ENCODE measurements at regions not wholly inside any gene's neighbourhood (a gene's known extent, or its start where the extent isn't known, plus 50 kb on each side); places are given as distances from the start of the nearest gene placed in this dataset.

DNA sequence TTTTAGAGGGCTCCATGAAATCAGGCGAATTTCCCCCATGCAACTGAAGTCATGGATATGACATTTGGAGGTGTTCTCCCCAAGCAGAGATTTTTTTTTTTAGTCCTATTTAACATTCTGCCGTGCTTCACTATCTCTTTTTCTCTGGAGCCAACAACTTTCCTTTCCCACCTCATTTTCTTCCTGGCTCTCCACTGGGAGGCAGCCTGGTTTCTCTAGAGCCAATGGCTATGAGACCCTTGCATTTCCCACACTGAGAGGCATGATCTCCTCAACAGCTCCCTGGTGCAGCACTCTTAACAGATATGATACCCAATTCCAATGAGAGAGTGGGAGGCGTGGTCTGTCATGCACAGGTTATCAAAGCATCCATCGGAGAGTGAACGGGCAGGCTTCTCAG is 310.8 kb downstream of the DRD1 start:
- Histone ChIP-seq H3K4me2 (ENCODE audit: low read length) (no peak overlapping the region), H3K4me3 (ENCODE audit: low read depth, low read length) (no peak overlapping the region), H3K79me2 (no peaks in the 10 kb centered on the region), H3K27ac (no peak overlapping the region), H3K4me1 (no peaks in the 10 kb centered on the region), H2AFZ (no peak overlapping the region), H3K27me3 (ENCODE audit: control insufficient read depth, insufficient read depth, low read length) (no peaks in the 10 kb centered on the region), H3K36me3 (ENCODE audit: control insufficient read depth, insufficient read depth, low read length) (no peaks in the 10 kb centered on the region), H3K9me3 (ENCODE audit: control insufficient read depth, low read length) (no peaks in the 10 kb centered on the region), H3K9ac (no peak overlapping the region)
- TF ChIP-seq, protein P1, sequence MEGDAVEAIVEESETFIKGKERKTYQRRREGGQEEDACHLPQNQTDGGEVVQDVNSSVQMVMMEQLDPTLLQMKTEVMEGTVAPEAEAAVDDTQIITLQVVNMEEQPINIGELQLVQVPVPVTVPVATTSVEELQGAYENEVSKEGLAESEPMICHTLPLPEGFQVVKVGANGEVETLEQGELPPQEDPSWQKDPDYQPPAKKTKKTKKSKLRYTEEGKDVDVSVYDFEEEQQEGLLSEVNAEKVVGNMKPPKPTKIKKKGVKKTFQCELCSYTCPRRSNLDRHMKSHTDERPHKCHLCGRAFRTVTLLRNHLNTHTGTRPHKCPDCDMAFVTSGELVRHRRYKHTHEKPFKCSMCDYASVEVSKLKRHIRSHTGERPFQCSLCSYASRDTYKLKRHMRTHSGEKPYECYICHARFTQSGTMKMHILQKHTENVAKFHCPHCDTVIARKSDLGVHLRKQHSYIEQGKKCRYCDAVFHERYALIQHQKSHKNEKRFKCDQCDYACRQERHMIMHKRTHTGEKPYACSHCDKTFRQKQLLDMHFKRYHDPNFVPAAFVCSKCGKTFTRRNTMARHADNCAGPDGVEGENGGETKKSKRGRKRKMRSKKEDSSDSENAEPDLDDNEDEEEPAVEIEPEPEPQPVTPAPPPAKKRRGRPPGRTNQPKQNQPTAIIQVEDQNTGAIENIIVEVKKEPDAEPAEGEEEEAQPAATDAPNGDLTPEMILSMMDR (IDR thresholded peaks at IDR 0.05): no peak

- no peaks in the 10 kb centered on the region for H3K36me3 ChIP-seq (ENCODE audit: control insufficient read depth, insufficient read depth, low read length)
- TF ChIP-seq, protein P1 (IDR thresholded peaks at IDR 0.05): no peak
Measured at GRCh38 chr5:175131432-175131831, 312.6 kb downstream of the DRD1 start.

GRCh38 chr5:175129619-175130018 is 314.4 kb downstream of the DRD1 start:
- Histone ChIP-seq H3K4me1 (no peaks in the 10 kb centered on the region), H3K79me2 (no peaks in the 10 kb centered on the region), H3K36me3 (ENCODE audit: control insufficient read depth, insufficient read depth, low read length) (no peaks in the 10 kb centered on the region), H3K27ac (no peak overlapping the region), H3K27me3 (ENCODE audit: control insufficient read depth, insufficient read depth, low read length) (no peaks in the 10 kb centered on the region), H2AFZ (no peak overlapping the region), H3K4me2 (ENCODE audit: low read length) (no peak overlapping the region), H3K4me3 (ENCODE audit: low read depth, low read length) (no peak overlapping the region), H3K9ac (no peak overlapping the region), H3K9me3 (ENCODE audit: control insufficient read depth, low read length) (no peaks in the 10 kb centered on the region)
- TF ChIP-seq, protein P1 (IDR thresholded peaks at IDR 0.05): no peak

More at GRCh38 chr5:175131432-175131831, 312.6 kb downstream of the DRD1 start:
- no peaks in the 10 kb centered on the region for H3K79me2 ChIP-seq
- H3K27ac ChIP-seq: no peak overlapping the region
- no peaks in the 10 kb centered on the region for H3K4me1 ChIP-seq
- no peak overlapping the region for H3K4me2 ChIP-seq (ENCODE audit: low read length)
- no peak overlapping the region for H3K4me3 ChIP-seq (ENCODE audit: low read depth, low read length)
- no peaks in the 10 kb centered on the region for H3K9me3 ChIP-seq (ENCODE audit: control insufficient read depth, low read length)
- no peak overlapping the region for H3K9ac ChIP-seq
- no peaks in the 10 kb centered on the region for H3K27me3 ChIP-seq (ENCODE audit: control insufficient read depth, insufficient read depth, low read length)
- no peak overlapping the region for H2AFZ ChIP-seq

DNA sequence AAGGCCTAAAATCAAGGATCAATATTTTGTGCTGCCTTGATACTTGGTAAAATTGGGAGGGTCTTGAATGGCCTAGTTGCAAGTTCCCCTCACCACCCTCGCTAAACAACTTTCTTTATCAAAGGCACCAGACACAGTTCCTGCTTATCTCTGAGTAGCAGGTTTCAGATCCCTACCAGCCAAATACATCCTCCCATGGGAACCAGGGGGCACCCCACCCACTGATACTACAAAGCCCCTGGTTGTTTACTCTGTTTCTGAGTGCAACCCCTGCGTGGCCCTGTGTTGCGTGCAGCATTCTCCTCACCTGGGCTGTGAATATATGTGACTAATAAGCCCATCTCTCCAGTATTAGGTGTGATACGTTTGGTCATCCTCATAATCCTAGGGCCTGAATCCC is 314.9 kb downstream of the DRD1 start:
- H3K27ac ChIP-seq: no peak overlapping the region
- TF ChIP-seq, protein P1 (IDR thresholded peaks at IDR 0.05): no peak

GRCh38 chr5:175124821-175125220 is 319.2 kb downstream of the DRD1 start:
- H3K27ac ChIP-seq: no peak overlapping the region
- H3K27me3 ChIP-seq (ENCODE audit: control insufficient read depth, insufficient read depth, low read length): no peaks in the 10 kb centered on the region
- no peaks in the 10 kb centered on the region for H3K9me3 ChIP-seq (ENCODE audit: control insufficient read depth, low read length)
- H3K36me3 ChIP-seq (ENCODE audit: control insufficient read depth, insufficient read depth, low read length): no peaks in the 10 kb centered on the region
- H2AFZ ChIP-seq: no peak overlapping the region
- H3K4me2 ChIP-seq (ENCODE audit: low read length): no peak overlapping the region
- H3K79me2 ChIP-seq: no peaks in the 10 kb centered on the region
- peaks cover 2% of the 10 kb centered on the region for H3K4me1 ChIP-seq
- H3K4me3 ChIP-seq (ENCODE audit: low read depth, low read length): no peak overlapping the region
- TF ChIP-seq, protein P1 (IDR thresholded peaks at IDR 0.05): no peak
- no peak overlapping the region for H3K9ac ChIP-seq

More for the DNA sequence above, 314.9 kb downstream of the DRD1 start:
- Histone ChIP-seq H3K9me3 (ENCODE audit: control insufficient read depth, low read length) (no peaks in the 10 kb centered on the region), H3K36me3 (ENCODE audit: control insufficient read depth, insufficient read depth, low read length) (no peaks in the 10 kb centered on the region), H3K9ac (no peak overlapping the region), H3K79me2 (no peaks in the 10 kb centered on the region), H3K4me1 (peaks cover 2% of the 10 kb centered on the region), H3K27me3 (ENCODE audit: control insufficient read depth, insufficient read depth, low read length) (no peaks in the 10 kb centered on the region), H2AFZ (no peak overlapping the region), H3K4me3 (ENCODE audit: low read depth, low read length) (no peak overlapping the region), H3K4me2 (ENCODE audit: low read length) (no peak overlapping the region)

Measured in parathyroid adenoma (tissue), 2 donors.